Central memory CD8-positive, alpha-beta T cell (primary cell): ENCODE measurements at regions not wholly inside any gene's neighbourhood (a gene's known extent, or its start where the extent isn't known, plus 50 kb on each side); places are given as distances from the start of the nearest gene placed in this dataset.

ENCODE experiments used
- ATAC-seq: fragments of 150-1000 bp; cut with Tn5 transposase; replicated peaks from 2 replicates; pipeline ENCODE4 v1.10.0; 2022; ENCODE audit warnings: mild to moderate bottlenecking, moderate FRiP score, moderate number of reproducible peaks; ENCODE audit not compliant: poor library complexity, severe bottlenecking; ENCODE audit errors: extremely low read depth
- DNase-seq, 2 donors: peaks; one replicate each; pipeline ENCODE4 v3.0.0; 2021; ENCODE audit warnings: low spot score in 2 of 2
- H3K27ac Mint-ChIP-seq: one replicate; pipeline ENCODE4 v1.8.0; 2022; ENCODE audit warnings: low read depth, mild to moderate bottlenecking, moderate library complexity, mixed read lengths
- H3K27me3 Mint-ChIP-seq: one replicate; pipeline ENCODE4 v1.8.0; 2022; ENCODE audit warnings: mixed read lengths
- H3K36me3 Mint-ChIP-seq: one replicate; pipeline ENCODE4 v1.8.0; 2022; ENCODE audit warnings: mild to moderate bottlenecking, moderate library complexity, mixed read lengths; ENCODE audit not compliant: insufficient read depth
- H3K4me1 Mint-ChIP-seq: one replicate; pipeline ENCODE4 v1.8.0; 2022; ENCODE audit warnings: mixed read lengths
- H3K4me3 Mint-ChIP-seq: one replicate; pipeline ENCODE4 v1.8.0; 2022; ENCODE audit warnings: mild to moderate bottlenecking, moderate library complexity, mixed read lengths
- H3K9me3 Mint-ChIP-seq: one replicate; pipeline ENCODE4 v1.8.0; 2022; ENCODE audit warnings: mixed read lengths

- ATAC-seq (no peak), DNase-seq (no peak)
- H3K36me3 Mint-ChIP-seq, result no peaks in the 10 kb centered on the region
- H3K4me3 Mint-ChIP-seq, result no peak overlapping the region
- no peaks in the 10 kb centered on the region for H3K27me3 Mint-ChIP-seq
- H3K4me1 Mint-ChIP-seq, result no peaks in the 10 kb centered on the region
- peaks cover 11% of the 10 kb centered on the region for H3K9me3 Mint-ChIP-seq
- H3K27ac Mint-ChIP-seq, result no peak overlapping the region
These were observed 893.9 kb upstream of the ACVR2A start for GRCh38 chr2:146950911-146951310.

- ATAC-seq (no peak), DNase-seq (no peak)
- Mint-ChIP-seq H3K36me3 (no peaks in the 10 kb centered on the region), H3K4me3 (no peak overlapping the region), H3K4me1 (no peaks in the 10 kb centered on the region), H3K27me3 (no peaks in the 10 kb centered on the region), H3K9me3 (peaks cover 15% of the 10 kb centered on the region), H3K27ac (no peak overlapping the region)
These were observed 894.5 kb upstream of the ACVR2A start for GRCh38 chr2:146950361-146950760.

DNA sequence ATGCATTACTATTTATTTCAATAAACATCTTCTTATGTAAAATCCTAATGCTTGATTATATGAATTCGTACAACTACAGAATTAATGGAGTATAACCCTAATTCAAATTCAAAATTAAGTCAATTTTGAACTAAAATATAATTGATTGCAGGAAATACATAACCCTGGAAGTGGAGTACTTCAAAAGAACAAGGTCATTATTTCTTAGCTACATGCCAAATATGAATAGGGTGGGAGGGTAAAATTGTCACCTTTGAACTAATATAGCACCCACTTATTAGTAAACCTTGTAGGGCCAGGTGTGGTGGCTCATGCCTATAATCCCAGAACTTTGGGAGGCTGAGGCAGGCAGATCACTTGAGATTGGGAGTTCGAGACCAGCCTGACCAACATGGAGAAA is 895.4 kb upstream of the ACVR2A start:
- no peaks in the 10 kb centered on the region for H3K4me1 Mint-ChIP-seq
- ATAC-seq (no peak), DNase-seq (no peak)
- no peaks in the 10 kb centered on the region for H3K36me3 Mint-ChIP-seq
- no peak overlapping the region for H3K27ac Mint-ChIP-seq
- peaks cover 12% of the 10 kb centered on the region for H3K9me3 Mint-ChIP-seq
- H3K4me3 Mint-ChIP-seq, result no peak overlapping the region
- no peaks in the 10 kb centered on the region for H3K27me3 Mint-ChIP-seq

DNA sequence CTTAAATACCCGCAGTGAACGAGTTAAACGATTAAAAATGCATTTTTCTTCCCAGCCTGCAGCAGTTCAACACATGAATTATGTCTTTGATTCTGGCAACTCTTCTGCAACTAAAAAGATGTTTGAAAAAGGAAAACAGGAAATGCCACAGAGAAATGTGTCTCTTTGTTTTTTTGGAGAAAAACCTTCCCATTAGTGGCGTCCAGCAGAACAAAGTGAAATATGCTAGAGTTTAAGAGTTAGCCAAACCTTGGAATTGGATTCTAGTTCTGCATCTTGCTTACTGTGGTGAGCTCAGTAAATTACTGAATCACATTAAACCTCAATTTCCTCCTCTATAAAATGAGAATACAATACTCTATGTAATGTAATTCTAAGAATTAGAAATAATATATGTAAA is 900.2 kb upstream of the ACVR2A start:
- H3K27me3 Mint-ChIP-seq, result no peaks in the 10 kb centered on the region
- no peak overlapping the region for H3K27ac Mint-ChIP-seq
- peaks cover 12% of the 10 kb centered on the region for H3K9me3 Mint-ChIP-seq
- H3K36me3 Mint-ChIP-seq, result no peaks in the 10 kb centered on the region
- DNase-seq (no peak), ATAC-seq (no peak)
- H3K4me1 Mint-ChIP-seq, result no peaks in the 10 kb centered on the region
- H3K4me3 Mint-ChIP-seq, result no peak overlapping the region

GRCh38 chr2:146939991-146940685 is 904.7 kb upstream of the ACVR2A start:
- no peaks in the 10 kb centered on the region for H3K4me1 Mint-ChIP-seq
- no peak for DNase-seq
- no peaks in the 10 kb centered on the region for H3K27me3 Mint-ChIP-seq
- no peak overlapping the region for H3K4me3 Mint-ChIP-seq
- peaks cover 15% of the 10 kb centered on the region for H3K9me3 Mint-ChIP-seq
- ATAC-seq, result no peak
- H3K36me3 Mint-ChIP-seq, result no peaks in the 10 kb centered on the region
- H3K27ac Mint-ChIP-seq, result no peak overlapping the region

- Mint-ChIP-seq H3K27me3 (no peaks in the 10 kb centered on the region), H3K4me1 (no peaks in the 10 kb centered on the region), H3K4me3 (no peak overlapping the region), H3K9me3 (peaks cover 20% of the 10 kb centered on the region), H3K27ac (no peak overlapping the region), H3K36me3 (no peaks in the 10 kb centered on the region)
- ATAC-seq, result no peak
- no peak for DNase-seq
These were observed 909.9 kb upstream of the ACVR2A start for GRCh38 chr2:146934921-146935320.

- no peak overlapping the region for H3K27ac Mint-ChIP-seq
- H3K36me3 Mint-ChIP-seq, result no peaks in the 10 kb centered on the region
- H3K9me3 Mint-ChIP-seq, result peaks cover 6% of the 10 kb centered on the region
- DNase-seq, result no peak
- H3K27me3 Mint-ChIP-seq, result no peaks in the 10 kb centered on the region
- ATAC-seq, result no peak
- H3K4me1 Mint-ChIP-seq, result no peaks in the 10 kb centered on the region
- no peak overlapping the region for H3K4me3 Mint-ChIP-seq
These were observed 913.7 kb upstream of the ACVR2A start for GRCh38 chr2:146931109-146931508.

DNA sequence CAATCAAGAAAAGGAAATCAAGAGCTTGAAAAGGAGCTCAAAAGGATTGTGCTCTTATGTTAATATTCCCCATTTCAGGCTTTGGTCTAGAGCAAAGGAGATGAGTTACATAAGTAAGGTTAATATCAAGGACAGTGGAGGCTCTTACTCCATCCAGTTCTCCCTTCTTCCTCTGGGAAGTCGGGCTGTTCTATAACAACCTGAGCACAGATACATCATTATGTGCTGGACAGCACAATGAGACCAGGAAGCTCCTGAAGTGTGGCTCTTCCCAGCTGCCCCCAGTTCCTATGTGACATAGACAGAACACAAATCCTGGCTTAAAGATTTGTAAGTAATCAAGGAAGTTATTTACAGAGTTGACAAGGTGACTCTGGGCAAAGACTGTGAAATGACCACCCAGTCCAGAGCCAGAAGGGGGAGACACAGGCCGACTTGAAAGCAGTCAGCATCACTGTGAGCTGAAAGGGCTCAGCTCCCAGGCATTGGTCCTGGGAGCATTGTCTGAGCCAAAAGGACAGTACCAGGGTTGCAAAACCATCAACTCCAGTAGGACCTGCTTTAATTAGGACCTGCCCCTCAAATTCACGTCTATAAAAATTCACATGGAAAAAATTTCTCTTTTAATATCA is 917.6 kb upstream of the ACVR2A start:
- no peaks in the 10 kb centered on the region for H3K27me3 Mint-ChIP-seq
- H3K4me1 Mint-ChIP-seq, result no peaks in the 10 kb centered on the region
- no peaks in the 10 kb centered on the region for H3K9me3 Mint-ChIP-seq
- H3K27ac Mint-ChIP-seq, result no peak overlapping the region
- no peak for ATAC-seq
- no peak overlapping the region for H3K4me3 Mint-ChIP-seq
- no peak for DNase-seq
- H3K36me3 Mint-ChIP-seq, result no peaks in the 10 kb centered on the region

DNA sequence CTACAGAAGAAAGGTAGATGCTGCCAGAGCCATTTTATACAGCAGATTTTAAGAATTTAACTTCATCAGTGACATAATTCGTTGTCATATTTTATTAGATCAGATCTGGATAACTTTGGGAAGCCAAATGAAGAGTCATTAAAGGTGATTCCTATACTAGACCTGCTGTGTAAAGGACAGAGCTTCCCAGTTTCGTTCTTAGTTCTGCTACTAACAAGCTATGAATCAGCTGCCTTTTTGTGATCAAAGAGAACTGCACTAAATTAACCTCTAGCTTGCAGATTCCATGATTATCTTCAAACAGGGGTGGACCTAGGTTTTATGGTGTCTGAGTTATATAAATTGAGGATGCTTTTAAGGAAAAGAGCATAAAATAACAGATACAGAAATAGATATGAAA is 926.5 kb upstream of the ACVR2A start:
- DNase-seq (no peak), ATAC-seq (no peak)
- H3K4me1 Mint-ChIP-seq, result no peaks in the 10 kb centered on the region
- H3K27me3 Mint-ChIP-seq, result no peaks in the 10 kb centered on the region
- no peak overlapping the region for H3K27ac Mint-ChIP-seq
- H3K36me3 Mint-ChIP-seq, result peaks cover 1% of the 10 kb centered on the region
- no peak overlapping the region for H3K4me3 Mint-ChIP-seq
- H3K9me3 Mint-ChIP-seq, result peaks cover 10% of the 10 kb centered on the region

DNA sequence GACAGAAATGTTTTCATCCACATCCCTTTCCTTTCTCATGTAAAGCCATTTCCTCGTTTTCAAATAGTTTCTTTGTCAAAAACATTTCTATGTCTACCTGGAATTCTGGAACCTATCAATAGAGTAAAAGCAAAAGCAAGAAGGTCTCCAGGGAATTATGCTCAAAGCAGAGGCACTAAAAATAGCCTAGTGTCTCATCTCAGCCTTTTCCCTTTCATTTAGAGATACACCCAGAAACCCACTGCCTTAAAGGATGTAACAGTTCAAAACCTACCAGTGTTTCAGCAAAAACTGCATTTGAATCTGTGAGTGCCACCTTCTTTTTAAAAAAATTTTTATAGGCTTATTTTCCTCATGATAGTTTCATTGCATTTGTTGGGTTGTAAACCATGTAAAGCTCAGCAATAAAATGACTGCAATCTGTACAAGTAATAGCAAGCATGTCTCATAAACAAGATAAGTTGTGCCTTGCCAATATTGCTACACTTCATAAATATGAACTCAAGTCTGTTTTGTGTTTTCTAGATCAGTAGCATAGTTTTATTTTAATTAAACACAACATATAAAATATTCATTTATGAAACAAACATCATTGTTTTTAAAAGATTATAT is 927.3 kb upstream of the ACVR2A start:
- Mint-ChIP-seq H3K36me3 (peaks cover 1% of the 10 kb centered on the region), H3K4me1 (no peaks in the 10 kb centered on the region), H3K4me3 (no peak overlapping the region), H3K27ac (no peak overlapping the region), H3K27me3 (no peaks in the 10 kb centered on the region), H3K9me3 (peaks cover 10% of the 10 kb centered on the region)
- no peak for ATAC-seq
- no peak for DNase-seq

GRCh38 chr2:146916914-146917313 is 927.9 kb upstream of the ACVR2A start:
- H3K27ac Mint-ChIP-seq, result no peak overlapping the region
- no peak for DNase-seq
- no peaks in the 10 kb centered on the region for H3K27me3 Mint-ChIP-seq
- H3K4me3 Mint-ChIP-seq, result no peak overlapping the region
- peaks cover 10% of the 10 kb centered on the region for H3K9me3 Mint-ChIP-seq
- peaks cover 1% of the 10 kb centered on the region for H3K36me3 Mint-ChIP-seq
- no peak for ATAC-seq
- H3K4me1 Mint-ChIP-seq, result no peaks in the 10 kb centered on the region

GRCh38 chr2:146913476-146913875 is 931.4 kb upstream of the ACVR2A start:
- Mint-ChIP-seq H3K27me3 (no peaks in the 10 kb centered on the region), H3K4me1 (no peaks in the 10 kb centered on the region), H3K36me3 (peaks cover 1% of the 10 kb centered on the region), H3K27ac (no peak overlapping the region), H3K9me3 (peaks cover 11% of the 10 kb centered on the region), H3K4me3 (no peak overlapping the region)
- ATAC-seq (no peak), DNase-seq (no peak)

DNA sequence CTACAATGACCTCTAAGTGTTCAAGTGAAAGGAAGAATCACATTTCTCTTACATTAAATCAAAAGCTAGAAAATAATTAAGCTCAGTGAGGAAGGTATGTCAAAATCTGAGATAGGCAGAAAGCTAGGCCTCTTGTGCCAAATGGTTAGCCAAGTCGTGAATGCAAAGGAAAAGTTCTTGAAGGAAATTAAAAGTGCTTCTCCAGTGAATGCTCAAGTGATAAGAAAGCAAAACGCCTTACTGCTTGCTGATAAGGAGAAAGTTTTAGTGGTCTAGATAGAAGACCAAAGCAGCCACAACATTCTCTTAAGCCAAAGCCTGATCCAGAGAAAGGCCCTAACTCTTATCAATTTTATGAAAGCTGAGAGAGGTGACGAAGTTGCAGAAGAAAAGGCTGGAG is 932.3 kb upstream of the ACVR2A start:
- no peak overlapping the region for H3K4me3 Mint-ChIP-seq
- H3K27me3 Mint-ChIP-seq, result no peaks in the 10 kb centered on the region
- H3K4me1 Mint-ChIP-seq, result no peaks in the 10 kb centered on the region
- no peak for DNase-seq
- no peak for ATAC-seq
- peaks cover 11% of the 10 kb centered on the region for H3K9me3 Mint-ChIP-seq
- peaks cover 1% of the 10 kb centered on the region for H3K36me3 Mint-ChIP-seq
- no peak overlapping the region for H3K27ac Mint-ChIP-seq
